D721Med (cell line): ENCODE measurements at regions not wholly inside any gene's neighbourhood (a gene's known extent, or its start where the extent isn't known, plus 50 kb on each side); places are given as distances from the start of the nearest gene placed in this dataset.

ENCODE experiments used
- DNase-seq: peaks from one replicate; pipeline ENCODE4 v3.0.0; 2011; ENCODE audit warnings: low spot score; ENCODE audit not compliant: insufficient read length
- FAIRE-seq: peaks from 2 replicates; lab custom pipeline; 2011; peaks lifted over from hg19 to GRCh38; lab: Jason Lieb, UNC
- CTCF ChIP-seq: IDR thresholded peaks from 2 replicates; pipeline ENCODE4 v1.5.1; 2012; ENCODE audit warnings: mild to moderate bottlenecking, control low read depth; ENCODE audit not compliant: insufficient read depth; ENCODE audit errors: missing control alignments

- DNase-seq (no peak), FAIRE-seq (no peak)
- TF ChIP-seq CTCF, result no peak
Measured at GRCh38 chr20:51080516-51080915, 57.6 kb upstream of the KCNG1 start.

GRCh38 chr20:51079488-51079887 lies 56.6 kb upstream of the KCNG1 start:
- no peak for DNase-seq
- no peak for TF ChIP-seq CTCF
- no peak for FAIRE-seq

- no peak for DNase-seq
Measured at GRCh38 chr20:51077686-51078060, 54.8 kb upstream of the KCNG1 start.

GRCh38 chr20:51076786-51077685 lies 54.1 kb upstream of the KCNG1 start:
- no peak for FAIRE-seq
- no peak for DNase-seq
- TF ChIP-seq CTCF, result no peak

More at GRCh38 chr20:51077686-51078060, 54.8 kb upstream of the KCNG1 start:
- no peak for TF ChIP-seq CTCF
- FAIRE-seq, result no peak

GRCh38 chr20:51074062-51074461 lies 51.2 kb upstream of the KCNG1 start:
- DNase-seq (no peak), FAIRE-seq (no peak)
- TF ChIP-seq CTCF, result no peak
